ENCODE measurements at regions not wholly inside any gene's neighbourhood (a gene's known extent, or its start where the extent isn't known, plus 50 kb on each side); places are given as distances from the start of the nearest gene placed in this dataset.

- Histone ChIP-seq H3K4me3 (ENCODE audit: low read depth, low read length) (no peak overlapping the region), H3K9me3 (no peaks in the 10 kb centered on the region), H3K36me3 (ENCODE audit: control insufficient read depth, insufficient read depth, low read length) (no peaks in the 10 kb centered on the region), H3K4me1 (no peaks in the 10 kb centered on the region), H3K27me3 (replicated peaks; ENCODE audit: control insufficient read depth, insufficient read depth, low read length) (no peaks in the 10 kb centered on the region)
- Mint-ChIP-seq H3K27ac (ENCODE audit: unreplicated experiment) (no peak overlapping the region), H3K4me1 (ENCODE audit: low read depth, unreplicated experiment) (no peaks in the 10 kb centered on the region), H3K9me3 (ENCODE audit: unreplicated experiment) (no peaks in the 10 kb centered on the region), H3K27me3 (ENCODE audit: insufficient read depth, unreplicated experiment) (no peaks in the 10 kb centered on the region), H3K4me3 (ENCODE audit: unreplicated experiment) (no peak overlapping the region), H3K36me3 (ENCODE audit: insufficient read depth, unreplicated experiment) (no peaks in the 10 kb centered on the region)
- ChIA-PET CTCF (no interaction called here), POLR2A (no interaction called here)
- BruUV-seq (replicated peaks) = no TSS peak
- intact Hi-C loops (cut with micrococcal nuclease; ENCODE audit: unreplicated experiment) = no loop called here
- TF ChIP-seq, protein P1, sequence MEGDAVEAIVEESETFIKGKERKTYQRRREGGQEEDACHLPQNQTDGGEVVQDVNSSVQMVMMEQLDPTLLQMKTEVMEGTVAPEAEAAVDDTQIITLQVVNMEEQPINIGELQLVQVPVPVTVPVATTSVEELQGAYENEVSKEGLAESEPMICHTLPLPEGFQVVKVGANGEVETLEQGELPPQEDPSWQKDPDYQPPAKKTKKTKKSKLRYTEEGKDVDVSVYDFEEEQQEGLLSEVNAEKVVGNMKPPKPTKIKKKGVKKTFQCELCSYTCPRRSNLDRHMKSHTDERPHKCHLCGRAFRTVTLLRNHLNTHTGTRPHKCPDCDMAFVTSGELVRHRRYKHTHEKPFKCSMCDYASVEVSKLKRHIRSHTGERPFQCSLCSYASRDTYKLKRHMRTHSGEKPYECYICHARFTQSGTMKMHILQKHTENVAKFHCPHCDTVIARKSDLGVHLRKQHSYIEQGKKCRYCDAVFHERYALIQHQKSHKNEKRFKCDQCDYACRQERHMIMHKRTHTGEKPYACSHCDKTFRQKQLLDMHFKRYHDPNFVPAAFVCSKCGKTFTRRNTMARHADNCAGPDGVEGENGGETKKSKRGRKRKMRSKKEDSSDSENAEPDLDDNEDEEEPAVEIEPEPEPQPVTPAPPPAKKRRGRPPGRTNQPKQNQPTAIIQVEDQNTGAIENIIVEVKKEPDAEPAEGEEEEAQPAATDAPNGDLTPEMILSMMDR (IDR thresholded peaks at IDR 0.05; ENCODE audit: insufficient read depth in 1 of 2, low read depth in 1 of 2, low read length in 1 of 2, severe bottlenecking in 1 of 2, unreplicated experiment in 1 of 2) = no peak
- no peak for DNase-seq
These were observed 471.8 kb downstream of the KCNT2 start for GRCh38 chr1:196136396-196136795.

DNA sequence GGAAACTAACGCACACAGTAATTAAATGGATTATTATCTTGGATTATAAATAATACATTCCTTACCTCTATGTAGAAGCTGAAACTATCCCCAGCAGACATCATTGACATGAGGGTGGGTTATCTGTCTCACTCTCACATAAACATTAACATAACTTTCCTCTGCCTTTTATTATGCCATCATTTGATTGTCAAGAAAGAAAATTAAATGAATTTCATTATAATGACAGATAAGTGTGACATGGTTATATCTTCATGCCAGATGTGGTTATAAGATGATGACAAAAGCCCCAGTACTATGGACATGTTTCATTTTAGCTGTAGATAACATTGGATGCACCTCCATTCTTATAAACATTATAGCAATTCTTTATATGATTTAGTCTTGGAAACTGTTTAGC, 476.5 kb downstream of the KCNT2 start:
- POLR2A ChIA-PET = no interaction called here

DNA sequence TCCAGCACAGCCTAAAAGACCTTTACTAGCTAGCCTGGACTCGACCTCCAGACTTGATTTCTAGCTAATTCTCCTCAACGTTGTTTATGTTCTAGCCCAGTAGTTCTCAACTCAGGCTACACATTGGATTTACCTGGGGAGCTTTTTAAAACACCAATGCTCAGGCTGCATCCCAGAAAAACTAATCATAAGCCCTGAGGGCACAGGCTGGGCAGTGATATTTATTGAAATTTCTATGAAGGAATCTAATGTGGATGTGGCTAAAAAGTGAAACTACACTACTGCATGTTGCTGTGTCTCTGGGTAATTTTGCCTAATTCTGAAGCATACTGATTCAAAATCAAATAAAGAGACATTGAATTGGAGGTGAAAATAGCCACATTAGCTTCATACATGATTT, 479.4 kb downstream of the KCNT2 start:
- POLR2A ChIA-PET = no interaction called here

More for the DNA sequence above, 476.5 kb downstream of the KCNT2 start:
- no TSS peak for BruUV-seq (replicated peaks)
- CTCF ChIA-PET = no interaction called here
- Histone ChIP-seq H3K36me3 (ENCODE audit: control insufficient read depth, insufficient read depth, low read length) (no peaks in the 10 kb centered on the region), H3K4me3 (ENCODE audit: low read depth, low read length) (no peak overlapping the region), H3K27me3 (replicated peaks; ENCODE audit: control insufficient read depth, insufficient read depth, low read length) (no peaks in the 10 kb centered on the region), H3K9me3 (no peaks in the 10 kb centered on the region), H3K4me1 (no peaks in the 10 kb centered on the region)
- Mint-ChIP-seq H3K9me3 (ENCODE audit: unreplicated experiment) (no peaks in the 10 kb centered on the region), H3K4me1 (ENCODE audit: low read depth, unreplicated experiment) (no peaks in the 10 kb centered on the region), H3K27me3 (ENCODE audit: insufficient read depth, unreplicated experiment) (no peaks in the 10 kb centered on the region), H3K36me3 (ENCODE audit: insufficient read depth, unreplicated experiment) (no peaks in the 10 kb centered on the region), H3K27ac (ENCODE audit: unreplicated experiment) (no peak overlapping the region), H3K4me3 (ENCODE audit: unreplicated experiment) (no peak overlapping the region)
- TF ChIP-seq, protein P1 (IDR thresholded peaks at IDR 0.05; ENCODE audit: insufficient read depth in 1 of 2, low read depth in 1 of 2, low read length in 1 of 2, severe bottlenecking in 1 of 2, unreplicated experiment in 1 of 2) = no peak
- no peak for DNase-seq
- intact Hi-C loops (cut with micrococcal nuclease; ENCODE audit: unreplicated experiment) = no loop called here

More for the DNA sequence above, 479.4 kb downstream of the KCNT2 start:
- Mint-ChIP-seq H3K27ac (ENCODE audit: unreplicated experiment) (no peak overlapping the region), H3K4me3 (ENCODE audit: unreplicated experiment) (no peak overlapping the region), H3K9me3 (ENCODE audit: unreplicated experiment) (no peaks in the 10 kb centered on the region), H3K4me1 (ENCODE audit: low read depth, unreplicated experiment) (no peaks in the 10 kb centered on the region), H3K27me3 (ENCODE audit: insufficient read depth, unreplicated experiment) (no peaks in the 10 kb centered on the region), H3K36me3 (ENCODE audit: insufficient read depth, unreplicated experiment) (no peaks in the 10 kb centered on the region)
- DNase-seq = no peak
- no TSS peak for BruUV-seq (replicated peaks)
- Histone ChIP-seq H3K36me3 (ENCODE audit: control insufficient read depth, insufficient read depth, low read length) (no peaks in the 10 kb centered on the region), H3K9me3 (no peaks in the 10 kb centered on the region), H3K4me3 (ENCODE audit: low read depth, low read length) (no peak overlapping the region), H3K27me3 (replicated peaks; ENCODE audit: control insufficient read depth, insufficient read depth, low read length) (no peaks in the 10 kb centered on the region), H3K4me1 (no peaks in the 10 kb centered on the region)
- CTCF ChIA-PET = no interaction called here
- TF ChIP-seq, protein P1 (IDR thresholded peaks at IDR 0.05; ENCODE audit: insufficient read depth in 1 of 2, low read depth in 1 of 2, low read length in 1 of 2, severe bottlenecking in 1 of 2, unreplicated experiment in 1 of 2) = no peak
- intact Hi-C loops (cut with micrococcal nuclease; ENCODE audit: unreplicated experiment) = no loop called here
